Cardiac septum (tissue), 1 donor: ENCODE measurements at regions not wholly inside any gene's neighbourhood (a gene's known extent, or its start where the extent isn't known, plus 50 kb on each side); places are given as distances from the start of the nearest gene placed in this dataset.
"Not testable (repeated sequence)": the region's sequence is repeated elsewhere in the genome, so short reads cannot be mapped to it uniquely, and the experiment has no call there.

Experiments
- DNase-seq: peaks from one replicate; pipeline ENCODE4 v3.0.0-alpha.2; 2020; ENCODE audit warnings: low spot score
- intact Hi-C: fragments of 100-400 bp; cut with DNase I; formaldehyde crosslinking; loops from one replicate; pipeline ENCODE4 v1.14.0; 2022
- donor health status: DM: no; HTN: no; CAD: no.

DNA sequence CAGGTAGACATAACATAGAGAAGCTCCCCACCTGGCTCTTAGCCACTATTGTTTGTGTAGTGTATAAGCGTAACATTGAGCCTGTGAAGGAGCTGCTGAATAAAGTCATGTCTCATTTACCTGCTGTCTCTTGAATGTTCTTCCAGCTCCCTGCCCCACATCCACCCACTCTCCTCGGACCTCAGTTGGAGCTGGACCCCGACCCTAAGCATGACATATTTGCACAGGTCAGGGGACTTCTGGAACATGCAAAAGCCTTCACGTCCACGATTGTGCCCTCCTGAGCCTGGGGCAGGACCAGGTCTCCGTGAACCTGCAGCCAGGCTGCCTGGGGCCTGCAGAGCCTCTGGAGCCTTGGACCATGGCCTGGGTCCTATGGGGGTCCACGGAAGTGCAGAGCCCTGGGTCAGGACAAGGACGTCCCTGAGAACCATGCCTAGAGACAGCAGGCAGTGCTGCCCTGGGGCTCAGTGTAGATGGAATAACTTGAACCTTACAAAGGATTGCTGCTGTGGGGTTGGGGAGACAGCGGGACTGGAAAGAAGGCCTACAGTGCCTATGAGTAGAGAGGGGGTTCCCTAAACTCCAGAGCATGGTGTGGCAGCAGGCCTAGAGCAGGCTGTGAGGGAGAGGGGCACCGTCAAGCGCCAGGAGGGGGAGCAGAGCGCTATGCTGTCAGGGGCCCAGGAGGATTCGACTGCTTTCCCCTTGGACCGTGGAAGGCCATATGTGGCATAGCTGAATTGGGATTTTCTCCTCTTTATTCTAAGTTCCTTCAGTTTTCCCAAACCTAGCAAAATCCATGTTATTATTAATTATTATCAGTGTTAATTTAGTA lies 99.9 kb upstream of the ZNF236 start:
- no peak for DNase-seq
- intact Hi-C loops, result no loop called here

DNA sequence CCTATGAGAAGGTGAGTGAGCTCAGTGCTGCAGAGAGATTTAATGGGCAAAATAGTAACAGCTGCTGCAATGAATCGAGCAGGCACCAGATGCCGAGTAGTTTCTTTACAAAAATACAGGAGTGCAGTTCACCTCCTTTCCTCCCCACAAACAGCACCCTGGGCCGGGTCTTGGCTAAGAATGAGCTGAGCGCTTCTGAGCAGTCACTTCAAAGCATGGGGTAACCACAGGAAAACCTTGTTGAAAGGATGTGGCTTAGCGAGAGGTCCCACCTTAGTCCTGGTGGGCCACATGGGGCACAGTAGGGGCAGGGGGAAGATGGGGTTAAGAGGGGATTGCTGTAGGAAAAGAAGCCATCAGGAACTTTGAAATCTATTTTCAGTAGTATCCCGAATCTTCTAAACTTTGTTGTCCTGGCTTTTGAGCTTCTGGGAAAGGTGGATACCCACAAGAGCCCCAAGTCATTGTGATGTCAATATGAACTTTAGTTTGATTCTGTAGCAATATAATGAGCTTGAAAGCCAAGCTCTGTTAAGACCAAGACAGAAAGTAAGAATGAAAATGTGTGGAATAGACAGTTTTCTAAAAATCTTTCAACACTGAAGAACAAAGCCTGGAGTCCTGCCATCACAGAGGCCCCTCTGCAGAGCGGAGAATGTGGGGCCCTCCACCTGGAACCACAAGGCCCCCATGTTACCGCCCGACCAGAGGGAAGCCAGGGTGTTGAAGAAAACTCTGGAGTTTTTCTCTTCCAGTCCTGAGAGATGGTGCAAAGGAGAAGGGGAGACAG lies 101.0 kb upstream of the ZNF236 start:
- no peak for DNase-seq
- intact Hi-C loops, result no loop called here

DNA sequence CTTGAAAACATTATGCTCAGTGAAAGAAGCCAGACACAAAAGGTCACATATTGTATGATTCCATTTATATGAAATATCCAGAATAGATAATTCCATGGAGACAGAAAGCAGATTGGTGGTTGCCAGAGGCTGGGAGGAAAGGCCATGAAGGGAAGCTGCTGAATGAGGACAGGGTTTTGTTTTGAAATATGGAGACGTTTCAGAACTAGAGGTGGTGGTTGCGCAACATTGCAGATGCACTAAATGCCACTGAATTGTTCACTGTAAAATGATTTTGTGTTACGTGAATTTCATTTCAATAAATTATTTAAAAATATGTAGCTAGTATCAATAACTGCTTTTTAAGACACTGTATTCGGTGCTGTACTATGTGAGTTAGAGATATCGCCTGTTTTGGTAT lies 101.7 kb upstream of the ZNF236 start:
- intact Hi-C loops, result no loop called here
- no peak for DNase-seq

DNA sequence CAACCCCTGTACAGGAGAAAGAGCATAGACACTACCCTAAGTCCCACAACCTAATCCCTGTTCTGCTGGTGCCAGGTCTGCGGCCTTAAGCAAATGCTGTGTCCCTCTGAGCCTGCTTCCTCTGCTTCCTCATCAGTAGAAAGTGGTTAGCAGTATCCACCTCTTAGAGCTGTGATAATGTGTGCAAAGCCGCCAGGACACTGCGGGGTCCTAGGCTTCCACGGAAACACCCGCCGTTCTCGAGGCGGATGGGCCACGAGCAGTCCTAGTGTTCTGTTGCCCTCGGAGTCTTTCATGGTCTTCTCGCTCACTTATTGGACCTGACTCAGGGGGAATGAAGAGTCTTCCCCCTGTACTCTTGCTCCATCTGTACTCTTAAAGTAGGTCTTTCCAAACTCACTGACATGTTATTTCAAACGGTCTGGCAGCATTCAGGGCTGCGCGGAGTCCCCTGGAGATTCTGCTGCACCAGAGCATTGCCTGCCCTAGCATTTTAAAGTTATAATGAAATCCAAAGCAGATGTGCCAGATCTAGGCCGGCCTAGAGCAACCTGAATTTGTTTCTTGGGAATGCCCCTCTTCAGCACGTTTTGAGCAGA lies 107.2 kb upstream of the ZNF236 start:
- DNase-seq, result no peak
- intact Hi-C loops, result no loop called here

DNA sequence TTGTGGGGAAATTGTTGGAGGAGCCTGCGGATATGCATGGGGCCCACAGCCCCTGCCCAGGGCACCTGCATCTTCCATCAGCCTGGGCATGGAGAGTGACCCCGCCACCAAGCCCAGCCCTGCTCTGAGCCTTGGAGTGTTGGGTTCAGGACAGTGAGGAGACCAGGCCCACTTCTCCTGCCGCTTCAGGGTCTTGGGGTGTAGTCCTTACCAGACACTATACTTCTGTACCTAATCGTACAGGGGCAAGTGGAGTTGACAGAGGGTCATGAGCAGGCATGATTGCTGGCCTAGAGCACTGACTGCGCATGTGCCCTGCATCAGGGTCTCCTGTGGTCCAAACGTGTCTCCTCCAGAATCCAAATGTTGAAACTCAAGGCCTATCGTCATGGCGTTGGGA lies 108.9 kb upstream of the ZNF236 start:
- no peak for DNase-seq
- intact Hi-C loops, result no loop called here

DNA sequence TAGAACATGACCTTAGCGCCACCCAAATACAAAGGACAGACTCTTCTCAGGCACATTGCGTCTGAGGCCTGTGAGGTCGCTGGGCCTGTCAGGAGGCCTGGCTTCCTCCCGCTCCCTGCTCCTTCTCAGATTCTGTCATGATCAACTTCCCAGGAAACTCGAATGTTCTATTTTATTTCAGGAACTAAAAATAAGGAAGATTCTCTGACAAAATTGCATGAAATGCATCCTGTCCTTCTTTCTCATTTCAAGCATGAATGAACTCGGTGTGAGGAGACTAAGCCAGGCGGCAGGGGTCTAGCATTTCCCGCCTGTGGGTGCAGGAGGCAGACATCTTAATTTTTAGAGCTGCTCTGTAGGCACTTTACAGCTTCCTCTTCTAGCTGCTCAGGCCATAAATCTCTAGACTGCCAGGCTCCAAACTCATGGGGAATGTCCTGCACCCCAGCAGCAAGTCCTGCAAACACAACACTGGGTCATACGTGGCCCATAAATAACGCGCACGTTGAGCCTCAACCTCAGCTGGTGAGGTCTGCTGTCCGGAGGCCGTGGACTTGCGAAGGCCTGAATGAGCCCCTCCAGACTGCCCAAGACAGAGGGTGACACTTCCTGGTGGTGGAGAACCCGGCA lies 109.7 kb upstream of the ZNF236 start:
- intact Hi-C loops, result no loop called here
- no peak for DNase-seq

DNA sequence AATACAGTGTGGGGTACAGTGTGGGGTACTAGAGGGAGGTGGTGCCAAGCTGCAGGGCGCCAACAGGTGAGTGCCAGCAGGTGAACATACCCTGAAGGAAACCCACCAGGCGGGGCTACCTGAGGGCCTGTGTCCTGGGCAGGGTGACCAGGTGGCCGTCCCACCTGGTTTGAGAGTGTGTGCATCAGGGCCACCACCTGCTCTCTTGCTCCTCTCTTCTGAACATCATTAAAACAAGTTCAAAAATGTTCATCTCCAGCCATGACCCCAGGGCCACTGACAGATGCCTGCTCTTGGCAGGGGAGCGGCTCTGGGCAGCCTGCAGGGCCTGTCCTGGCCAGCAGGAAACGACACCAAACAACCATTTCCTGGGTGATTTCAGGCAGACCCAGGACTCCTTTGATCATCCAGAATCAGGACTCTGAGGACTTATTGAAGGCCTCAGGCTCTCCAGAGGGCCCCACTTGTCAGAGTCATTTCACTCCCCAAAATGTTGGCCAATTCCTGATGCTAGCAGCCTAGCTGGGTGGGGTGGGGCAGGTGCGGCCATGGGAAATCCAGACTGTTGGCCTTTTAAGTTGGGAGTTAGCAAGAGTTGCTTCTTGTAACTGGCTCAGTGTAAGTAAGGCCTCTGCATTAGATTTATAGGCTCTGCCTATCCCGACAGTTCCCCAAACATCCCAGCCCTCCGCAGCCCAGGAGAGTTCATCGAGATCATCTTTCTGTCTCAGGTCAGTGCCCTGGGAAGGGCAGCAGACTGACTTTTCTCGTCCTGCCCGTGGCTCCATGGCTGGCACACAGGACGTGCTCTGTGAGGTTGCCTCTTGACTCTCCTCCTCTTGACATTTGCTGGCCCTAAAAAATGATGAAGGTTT lies 111.5 kb upstream of the ZNF236 start:
- DNase-seq, result no peak
- intact Hi-C loops, result no loop called here

DNA sequence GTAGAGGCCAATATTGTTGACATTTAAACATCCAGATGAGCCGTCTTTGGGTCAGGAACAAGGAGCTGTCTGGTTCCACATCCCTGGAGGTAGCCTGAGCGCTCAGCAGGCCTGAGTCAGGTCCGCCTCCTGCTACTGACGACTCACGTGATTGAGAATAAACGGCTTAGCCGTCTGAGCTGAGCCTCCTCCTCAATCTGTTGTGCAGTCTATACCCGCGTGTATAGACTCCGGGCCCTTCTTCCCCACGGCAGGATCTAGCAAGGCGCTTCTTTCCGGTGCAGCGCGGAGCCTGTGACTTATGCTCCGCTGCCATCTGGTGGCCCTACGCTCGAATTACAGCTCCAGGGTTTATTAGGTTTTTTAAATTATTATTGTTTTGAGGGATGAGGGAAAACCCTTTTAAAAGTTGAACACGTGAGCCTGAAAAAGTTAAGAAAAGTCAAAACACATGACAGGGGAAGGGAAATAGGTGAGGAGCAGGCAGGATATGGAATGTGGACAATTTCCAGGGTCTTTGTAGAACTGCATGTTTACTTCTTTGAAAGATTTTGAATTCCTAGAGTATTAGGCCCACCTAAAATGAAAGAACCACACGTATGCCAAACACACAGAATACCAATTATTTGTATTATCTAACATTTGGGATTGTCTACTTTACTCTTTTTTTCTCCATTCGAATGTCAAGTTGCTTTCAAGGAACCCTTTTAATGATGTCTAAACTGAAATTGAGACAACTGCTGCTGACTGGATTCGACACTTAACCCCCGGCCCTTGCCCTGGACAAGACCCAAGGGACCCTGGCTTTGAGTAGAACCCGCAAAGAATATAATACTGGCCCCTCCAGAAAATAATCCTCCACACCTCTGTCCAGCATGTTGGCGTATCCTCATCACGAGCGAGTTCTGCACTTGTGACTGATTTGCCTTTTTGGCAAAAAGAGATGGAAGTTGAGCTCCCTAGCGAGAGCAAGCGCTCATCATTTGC lies 112.4 kb upstream of the ZNF236 start:
- no peak for DNase-seq
- intact Hi-C loops, result loop anchor here (2.0 kb wide), 1 partner anchor 309 kb away; no protein-coding TSS in a partner anchor

DNA sequence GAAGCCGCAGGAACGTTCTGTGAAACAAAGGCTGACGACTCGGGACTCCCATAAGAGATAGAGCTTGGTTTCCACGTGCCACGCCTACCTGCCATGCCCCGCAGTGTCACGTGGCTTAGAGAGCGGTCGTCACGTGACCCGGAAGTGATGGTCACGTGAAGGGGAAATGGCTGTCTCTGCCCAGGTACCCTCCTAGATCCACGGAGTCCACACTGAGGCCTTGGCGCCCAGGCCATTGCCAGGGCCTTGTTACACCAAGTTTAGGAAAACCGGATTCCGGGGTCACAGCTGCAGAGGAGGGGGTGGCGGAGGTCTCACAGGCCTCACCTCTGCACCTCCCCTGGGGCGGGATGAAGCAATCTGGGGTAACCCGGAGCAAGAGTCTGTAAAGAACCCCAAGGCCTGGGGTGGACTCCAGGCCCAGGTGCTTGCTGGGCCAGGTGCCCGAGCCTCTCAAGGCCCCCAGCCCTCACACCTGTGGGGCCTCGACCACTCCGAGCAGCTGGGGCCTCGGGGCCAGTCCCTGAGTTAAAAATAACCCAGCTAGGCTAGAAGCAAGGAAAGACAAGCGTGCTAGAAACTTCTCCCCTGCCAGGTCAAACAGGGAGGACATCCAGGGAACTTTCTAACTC lies 113.5 kb upstream of the ZNF236 start:
- no peak for DNase-seq
- intact Hi-C loops, result loop anchor here (2.0 kb wide), 1 partner anchor 308 kb away; no protein-coding TSS in a partner anchor

DNA sequence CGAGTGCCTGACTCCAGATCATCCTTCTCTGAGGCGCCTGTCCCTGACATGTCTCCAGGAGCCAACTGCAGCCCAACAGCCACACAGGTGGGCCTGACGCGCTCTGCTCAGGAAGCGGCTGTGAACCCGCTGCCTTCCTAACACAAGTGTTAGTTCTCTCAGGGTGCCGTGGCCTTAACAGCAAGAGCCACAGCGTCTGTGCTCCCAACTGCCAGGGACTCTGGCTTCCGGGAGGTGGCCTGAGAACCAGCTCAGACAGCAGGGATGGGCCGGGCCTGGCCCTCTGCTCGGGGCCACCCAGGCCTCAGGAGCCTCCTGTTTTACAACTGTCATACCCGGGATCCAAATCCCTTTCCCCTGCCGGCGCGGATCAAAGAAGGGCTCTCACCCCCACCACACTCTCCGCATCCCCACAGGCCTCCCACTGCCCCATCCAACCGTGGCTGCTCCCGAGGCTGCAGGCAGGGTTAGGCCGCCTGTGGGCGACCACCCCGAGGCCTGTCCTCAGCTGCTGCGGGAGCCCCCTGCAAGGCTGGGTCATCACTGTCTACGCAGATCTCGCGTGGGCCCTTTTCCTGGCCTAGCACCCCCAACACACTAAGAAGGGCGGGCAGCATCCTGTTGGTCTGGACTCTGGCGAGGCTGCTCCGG lies 114.2 kb upstream of the ZNF236 start:
- intact Hi-C loops, result loop anchor here (2.0 kb wide), 1 partner anchor 307 kb away; no protein-coding TSS in a partner anchor
- DNase-seq, result no peak

DNA sequence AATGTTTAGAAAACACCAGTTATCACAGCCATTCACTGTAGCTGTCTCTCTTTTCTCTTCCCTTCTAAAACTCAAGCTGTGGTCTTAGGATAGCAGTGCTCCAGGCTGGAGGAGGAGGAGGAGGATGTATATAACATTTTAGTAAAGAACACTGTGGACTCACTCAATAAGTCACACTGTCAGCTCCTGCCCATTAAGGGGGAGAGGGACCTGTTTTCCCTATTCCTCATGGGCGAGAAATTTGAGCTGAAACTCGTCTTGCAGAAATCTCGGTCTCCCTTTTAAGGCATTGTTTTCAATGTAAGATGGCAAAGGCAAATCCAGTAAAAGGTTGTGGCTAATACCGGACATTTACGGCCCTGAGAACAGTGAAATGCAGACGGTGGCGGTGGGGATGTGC lies 114.8 kb upstream of the ZNF236 start:
- intact Hi-C loops, result no loop called here
- no peak for DNase-seq

DNA sequence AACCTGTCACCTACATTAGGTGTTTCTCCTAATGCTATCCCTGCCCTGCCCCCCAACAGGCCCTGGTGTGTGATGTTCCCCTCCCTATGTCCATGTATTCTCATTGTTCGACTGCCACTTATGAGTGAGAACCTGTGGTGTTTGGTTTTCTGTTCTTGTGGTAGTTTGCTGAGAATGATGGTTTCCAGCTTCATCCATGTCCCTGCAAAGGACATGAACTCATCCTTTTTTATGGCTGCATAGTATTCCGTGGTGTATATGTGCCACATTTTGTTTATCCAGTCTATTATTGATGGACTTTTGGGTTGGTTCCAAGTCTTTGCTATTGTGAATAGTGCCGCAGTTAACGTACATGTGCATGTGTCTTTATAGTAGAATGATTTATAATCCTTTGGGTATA lies 117.8 kb upstream of the ZNF236 start:
- DNase-seq, intact Hi-C loops: not testable (repeated sequence)

DNA sequence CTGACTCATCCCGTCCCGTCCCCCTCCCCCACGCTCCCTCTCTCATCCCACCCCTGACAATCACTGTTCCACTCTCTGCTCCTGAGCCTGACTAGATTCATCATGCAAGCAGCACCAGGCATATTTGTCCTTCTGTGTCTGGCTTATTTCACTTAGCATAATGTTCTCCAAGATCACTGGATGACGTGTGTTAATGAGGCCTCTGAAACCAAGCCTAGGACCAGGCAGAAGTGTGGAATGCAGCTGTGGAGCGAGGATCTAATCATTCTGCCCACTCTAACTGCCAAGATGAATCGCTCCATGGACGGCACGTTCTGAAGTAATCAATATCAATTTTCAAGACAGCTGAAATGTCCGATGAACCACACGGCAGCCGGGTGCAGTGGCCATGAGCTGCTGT lies 122.4 kb upstream of the ZNF236 start:
- intact Hi-C loops, result no loop called here
- no peak for DNase-seq

DNA sequence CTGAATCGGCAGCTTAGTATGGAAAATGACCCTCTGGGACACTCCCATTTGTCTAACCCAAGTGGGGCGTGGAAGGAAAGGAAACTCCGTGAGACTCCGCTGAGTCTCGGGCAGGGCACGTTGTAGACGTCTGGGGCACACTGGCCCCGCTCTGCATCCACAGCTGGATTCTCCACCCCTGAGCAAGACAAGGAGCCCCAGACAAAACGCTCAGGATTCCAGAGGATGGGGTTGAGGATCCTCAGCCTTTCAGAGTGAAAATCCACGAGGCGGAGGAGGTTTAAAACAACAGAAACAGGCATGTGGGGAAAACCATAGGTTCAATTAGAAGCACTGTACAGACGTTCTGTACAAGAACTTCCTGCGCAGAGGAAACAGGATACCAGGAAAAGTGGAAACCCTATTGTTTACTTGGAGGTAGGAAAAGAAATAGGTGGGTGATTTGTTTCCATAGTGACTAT lies 124.9 kb upstream of the ZNF236 start:
- DNase-seq, result no peak
- intact Hi-C loops, result no loop called here

DNA sequence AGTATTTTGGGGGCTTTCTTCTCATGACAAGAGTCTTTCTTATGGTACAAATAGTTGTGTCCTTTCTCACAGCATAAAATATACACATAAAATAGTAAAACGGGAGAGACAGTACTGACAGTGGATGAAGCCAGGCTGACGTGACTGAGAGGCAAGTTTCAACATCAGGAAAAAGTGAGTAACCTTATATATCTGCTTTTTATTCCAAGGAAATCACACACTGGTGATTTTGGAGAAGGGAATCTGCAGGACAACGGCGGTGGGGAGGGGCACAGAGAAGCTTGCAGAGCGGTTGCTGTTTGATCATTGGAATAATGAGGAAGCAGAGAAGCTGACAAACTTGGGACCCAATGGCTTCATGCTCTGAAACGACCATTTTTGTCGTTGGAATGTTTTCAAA lies 130.6 kb upstream of the ZNF236 start:
- intact Hi-C loops, result no loop called here
- no peak for DNase-seq

DNA sequence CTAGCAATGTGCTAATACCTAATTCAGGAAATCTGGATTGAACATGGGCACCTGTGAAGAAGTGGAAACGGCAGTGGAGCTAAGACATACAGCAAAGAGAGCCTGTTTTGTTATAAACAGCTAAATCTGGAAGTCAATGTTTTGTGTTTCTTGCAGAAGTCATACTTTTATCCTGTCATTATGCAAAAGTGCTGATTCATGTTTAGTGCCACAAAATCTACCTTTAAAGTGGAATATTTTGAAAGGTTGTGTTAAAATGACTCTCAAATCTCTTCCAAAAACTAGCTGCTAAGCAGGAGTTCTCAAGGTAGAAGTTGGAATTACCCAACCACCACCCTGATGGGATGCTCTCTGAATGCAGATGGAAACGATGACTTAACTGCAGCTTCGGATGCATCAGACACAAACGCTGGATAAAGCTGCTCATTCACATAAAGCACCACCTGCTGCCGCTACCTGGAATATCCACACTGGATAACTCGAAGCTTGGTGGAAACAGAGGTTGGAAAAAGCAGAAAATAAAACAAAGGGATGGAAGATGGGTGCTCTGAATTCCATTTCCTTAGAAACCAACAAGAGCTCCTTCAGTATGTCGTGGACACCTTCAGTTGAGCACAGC lies 132.6 kb upstream of the ZNF236 start:
- intact Hi-C loops, result loop anchor here (2.0 kb wide), 1 partner anchor 291 kb away; no protein-coding TSS in a partner anchor
- no peak for DNase-seq
